ENCODE measurements at regions not wholly inside any gene's neighbourhood (a gene's known extent, or its start where the extent isn't known, plus 50 kb on each side); places are given as distances from the start of the nearest gene placed in this dataset.

- H3K4me3 ChIP-seq (ENCODE audit: low read depth, low read length): no peak overlapping the region
- no peak for TF ChIP-seq CTCF (IDR thresholded peaks at IDR 0.05; ENCODE audit: low read depth, low read length)
- in situ Hi-C loops (cut with HindIII; ENCODE audit: low sequenced_read_pairs): no loop called here
- no peak for DNase-seq (ENCODE audit: low read depth, low spot score)
Observed at GRCh38 chr2:200743042-200743676, 68.6 kb upstream of the BZW1 start.

- in situ Hi-C loops (cut with HindIII; ENCODE audit: low sequenced_read_pairs): no loop called here
- H3K4me3 ChIP-seq (ENCODE audit: low read depth, low read length): no peak overlapping the region
- DNase-seq (ENCODE audit: low read depth, low spot score): no peak
- TF ChIP-seq CTCF (IDR thresholded peaks at IDR 0.05; ENCODE audit: low read depth, low read length): no peak
Observed at GRCh38 chr2:200744201-200744602, 67.5 kb upstream of the BZW1 start.

- no peak for TF ChIP-seq CTCF (IDR thresholded peaks at IDR 0.05; ENCODE audit: low read depth, low read length)
- in situ Hi-C loops (cut with HindIII; ENCODE audit: low sequenced_read_pairs): no loop called here
- no peak for DNase-seq (ENCODE audit: low read depth, low spot score)
- no peak overlapping the region for H3K4me3 ChIP-seq (ENCODE audit: low read depth, low read length)
Observed at GRCh38 chr2:200746301-200746700, 65.4 kb upstream of the BZW1 start.

DNA sequence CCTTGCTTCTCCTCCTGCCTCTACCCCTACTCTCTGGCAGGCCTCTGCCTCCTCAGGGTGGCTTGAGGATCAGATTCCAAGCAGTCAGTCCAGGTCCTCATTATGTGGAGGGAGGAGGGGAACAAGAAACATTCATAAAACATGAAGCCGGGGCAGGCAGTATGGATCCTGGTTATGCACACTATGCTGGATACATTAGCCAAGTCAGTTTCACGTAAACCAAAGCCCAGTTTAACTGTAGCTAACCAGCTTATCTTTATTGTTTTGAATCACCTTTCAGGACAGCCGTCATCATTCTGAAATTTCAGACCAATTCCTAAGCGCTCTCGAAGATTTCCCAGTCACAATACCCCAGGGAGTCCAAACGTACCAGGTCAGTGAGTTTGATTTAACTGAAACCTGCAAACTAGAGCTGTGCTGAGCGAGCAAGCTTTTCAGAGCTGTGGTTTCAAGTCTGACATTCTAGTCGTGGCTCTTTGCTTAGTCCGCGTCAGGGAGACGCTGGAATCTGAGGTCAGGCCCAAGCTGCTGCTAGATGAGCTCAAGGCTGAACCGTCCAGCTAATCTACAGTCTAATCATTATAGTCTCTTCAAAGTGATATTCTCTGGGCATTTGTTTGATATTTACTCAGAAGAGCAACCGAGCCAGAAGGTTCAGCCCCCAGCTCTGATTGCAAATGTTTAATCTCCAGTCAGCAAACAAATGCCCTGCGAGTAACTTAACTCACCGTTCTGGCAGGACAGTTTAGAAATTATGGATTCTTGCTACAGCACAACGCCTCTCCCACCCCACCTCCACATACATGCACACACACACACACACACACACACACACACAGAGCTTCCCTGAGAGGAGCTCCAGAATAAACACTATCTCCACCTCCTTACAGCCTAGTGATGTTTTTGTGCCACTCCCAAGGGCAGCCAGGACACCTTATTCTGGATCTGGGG is 63.8 kb upstream of the BZW1 start:
- no peak overlapping the region for H3K4me3 ChIP-seq (ENCODE audit: low read depth, low read length)
- in situ Hi-C loops (cut with HindIII; ENCODE audit: low sequenced_read_pairs): no loop called here
- no peak for TF ChIP-seq CTCF (IDR thresholded peaks at IDR 0.05; ENCODE audit: low read depth, low read length)
- DNase-seq (ENCODE audit: low read depth, low spot score): peak; percentile 94

DNA sequence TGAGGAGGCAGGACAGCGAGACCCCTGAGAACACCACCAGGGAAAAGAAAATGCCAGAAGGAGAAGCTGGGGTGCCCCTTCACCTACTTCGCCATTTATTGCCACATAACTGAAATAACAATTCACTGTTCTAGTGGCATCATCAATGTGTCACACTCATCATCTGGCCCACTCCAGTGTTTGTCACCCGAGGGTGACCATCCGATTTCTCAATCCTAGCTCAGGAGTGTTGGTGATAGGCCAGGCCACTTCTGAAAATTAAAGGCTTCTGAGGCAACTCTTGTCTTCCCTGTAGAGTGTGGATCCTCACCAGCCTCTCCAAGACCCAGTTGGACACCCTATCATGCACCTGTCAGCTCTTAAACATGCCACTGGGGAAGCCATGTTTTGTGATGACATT is 62.9 kb upstream of the BZW1 start:
- in situ Hi-C loops (cut with HindIII; ENCODE audit: low sequenced_read_pairs): no loop called here

More for the DNA sequence above, 62.9 kb upstream of the BZW1 start:
- no peak for TF ChIP-seq CTCF (IDR thresholded peaks at IDR 0.05; ENCODE audit: low read depth, low read length)
- no peak overlapping the region for H3K4me3 ChIP-seq (ENCODE audit: low read depth, low read length)
- DNase-seq (ENCODE audit: low read depth, low spot score): no peak

Data from astrocyte of the spinal cord (primary cell).